GM13976 (cell line): ENCODE measurements at regions not wholly inside any gene's neighbourhood (a gene's known extent, or its start where the extent isn't known, plus 50 kb on each side); places are given as distances from the start of the nearest gene placed in this dataset.

Source experiments
- DNase-seq: peaks from one replicate; pipeline ENCODE4 v3.0.0; 2012; ENCODE audit warnings: low spot score
- CTCF ChIP-seq: IDR thresholded peaks from 2 replicates; pipeline ENCODE4 v1.5.1; 2012; ENCODE audit warnings: borderline replicate concordance, mild to moderate bottlenecking; ENCODE audit not compliant: insufficient read depth; ENCODE audit errors: extremely low read depth, missing control alignments, control extremely low read depth
- in situ Hi-C: fragments of 300-500 bp; cut with MboI; formaldehyde crosslinking; loops from one replicate; pipeline ENCODE4 v1.12.0; 2022; ENCODE audit warnings: low sequenced_read_pairs, mixed read lengths, inconsistent platforms; ENCODE audit not compliant: unreplicated experiment

- DNase-seq, result peak; percentile 70
- in situ Hi-C loops, result no loop called here
- TF ChIP-seq CTCF, result no peak
Observed at GRCh38 chr15:69979783-69980182, 117.9 kb downstream of the TLE3 start.

- in situ Hi-C loops, result no loop called here
- no peak for TF ChIP-seq CTCF
- no peak for DNase-seq
Observed at GRCh38 chr15:69980341-69981059, 117.2 kb downstream of the TLE3 start.

DNA sequence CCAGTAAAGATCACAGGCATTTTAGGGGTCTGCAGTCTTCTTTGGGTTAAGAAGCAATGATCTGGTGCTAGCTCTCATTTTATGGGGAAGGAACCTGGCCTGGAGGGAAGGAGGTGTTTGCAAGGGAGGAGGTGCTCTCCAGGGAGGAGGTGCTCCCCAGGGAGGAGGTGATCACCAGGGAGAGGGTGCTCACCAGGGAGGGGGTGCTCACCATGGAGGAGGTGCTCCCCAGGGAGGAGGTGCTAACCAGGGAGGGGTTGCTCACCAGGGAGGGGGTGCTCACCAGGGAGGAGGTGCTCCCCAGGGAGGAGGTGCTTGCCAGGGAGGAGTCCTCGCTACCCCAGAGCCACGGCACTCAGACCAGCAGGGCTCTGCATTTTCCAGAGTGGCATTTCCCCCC lies 115.7 kb downstream of the TLE3 start:
- no peak for DNase-seq
- in situ Hi-C loops, result no loop called here

DNA sequence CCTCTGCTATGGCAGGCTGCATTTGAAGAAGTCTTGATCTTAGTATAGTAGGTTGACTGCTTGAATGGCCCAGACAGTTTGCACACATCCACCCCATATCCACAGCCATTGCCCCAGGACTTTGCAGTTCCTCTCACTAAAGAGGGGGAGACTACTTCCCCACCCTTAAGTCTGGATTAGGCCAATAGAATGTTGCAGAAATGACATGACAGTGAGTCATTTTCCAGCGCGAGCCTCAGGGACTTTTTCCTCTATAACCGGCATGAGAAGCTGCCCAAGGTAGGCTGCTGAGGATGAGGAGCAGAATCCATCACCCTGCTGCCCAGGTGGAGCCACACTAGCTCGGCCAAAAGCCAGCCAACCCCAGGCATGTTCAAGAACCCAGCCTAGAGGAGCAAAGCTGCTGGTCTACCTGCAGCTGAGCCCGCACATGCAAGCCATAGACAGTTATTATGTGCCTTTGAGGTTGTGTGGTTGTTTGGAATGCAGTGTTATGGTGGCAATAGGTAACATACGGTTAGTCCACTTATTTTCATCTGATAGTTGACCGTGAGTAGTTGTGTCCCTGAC lies 113.9 kb downstream of the TLE3 start:
- no peak for DNase-seq
- in situ Hi-C loops, result no loop called here
- TF ChIP-seq CTCF, result no peak

More for the DNA sequence above, 115.7 kb downstream of the TLE3 start:
- TF ChIP-seq CTCF, result no peak

- TF ChIP-seq CTCF, result no peak
- in situ Hi-C loops, result no loop called here
- no peak for DNase-seq
Observed at GRCh38 chr15:69987492-69988489, 109.9 kb downstream of the TLE3 start.

DNA sequence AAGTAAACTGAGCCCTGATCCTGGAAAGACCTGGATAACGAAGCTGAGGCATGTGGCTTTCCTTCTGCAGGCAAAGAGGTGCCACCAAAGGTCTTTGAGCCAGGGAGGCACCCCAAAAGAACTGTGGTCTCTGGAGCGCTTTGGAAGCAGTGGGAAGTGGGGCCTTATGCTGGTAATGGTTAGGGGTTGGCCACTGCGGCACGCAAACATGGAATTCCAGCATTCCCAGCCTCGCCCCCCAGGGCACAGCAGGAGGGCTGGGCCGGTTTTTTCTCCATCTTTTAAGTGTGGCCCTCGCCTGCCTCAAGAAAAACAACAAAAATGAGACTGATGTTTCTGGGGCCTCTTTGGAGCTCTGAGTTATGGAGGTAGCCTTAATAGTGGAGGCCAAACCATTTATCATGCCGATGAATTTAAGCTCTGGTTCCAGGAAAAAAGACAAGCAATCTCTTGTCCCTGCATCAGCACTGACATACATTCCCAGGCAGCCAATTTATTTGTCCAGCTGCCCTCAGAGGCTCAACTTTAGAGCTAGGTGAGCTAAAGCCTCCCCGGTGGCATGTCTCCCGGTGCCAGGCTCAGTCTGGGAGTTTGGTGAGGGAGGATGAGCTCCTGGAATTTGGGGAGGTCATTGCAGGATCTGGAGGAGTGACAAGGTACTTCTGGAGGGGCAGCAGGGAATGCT lies 109.0 kb downstream of the TLE3 start:
- no peak for TF ChIP-seq CTCF
- no peak for DNase-seq
- in situ Hi-C loops, result no loop called here
